ENCODE measurements at regions not wholly inside any gene's neighbourhood (a gene's known extent, or its start where the extent isn't known, plus 50 kb on each side); places are given as distances from the start of the nearest gene placed in this dataset.
A peak's percentile ranks its signal among the peaks of the same experiment; 100 is the strongest.

- Histone ChIP-seq H3K18ac (ENCODE audit: low read depth, low read length) (peak overlapping the region; percentile 46; the same call in 1 of the 2 replicates), H2AFZ (replicated peaks; ENCODE audit: low read length, poor library complexity) (no peak overlapping the region), H3K23ac (ENCODE audit: low read depth, low read length) (no peak overlapping the region), H3K14ac (replicated peaks; ENCODE audit: low read depth, low read length) (no peak overlapping the region), H4K91ac (ENCODE audit: insufficient read depth, low read depth, low read length) (no peak overlapping the region), H3K4me2 (ENCODE audit: low read depth, low read length) (no peak overlapping the region), H4K5ac (ENCODE audit: low read depth, low read length) (no peak overlapping the region), H2BK15ac (ENCODE audit: low read depth, low read length) (no peak overlapping the region), H3K4ac (ENCODE audit: low read depth, low read length) (no peak overlapping the region), H4K20me1 (ENCODE audit: insufficient read depth, low read length) (no peaks in the 10 kb centered on the region), H3K9me1 (ENCODE audit: insufficient read depth, low read length) (no peaks in the 10 kb centered on the region), H3K9me3 (ENCODE audit: control insufficient read depth, insufficient read depth, low read length) (peaks cover 4% of the 10 kb centered on the region; the same call in 1 of the 2 replicates), H3K56ac (ENCODE audit: extremely low read depth, insufficient read depth, low read length) (no peak overlapping the region), H2BK20ac (ENCODE audit: low read depth, low read length) (no peak overlapping the region), H2AK9ac (replicated peaks; ENCODE audit: low read depth, low read length, poor library complexity) (no peak overlapping the region), H3K4me1 (ENCODE audit: control insufficient read depth, insufficient read depth, low read length) (no peaks in the 10 kb centered on the region; the same call in 1 of the 2 replicates), H3K79me1 (ENCODE audit: low read depth in 1 of 2, low read length in 2 of 2) (no peaks in the 10 kb centered on the region), H3K9ac (ENCODE audit: low read depth, low read length) (no peak overlapping the region), H3K36me3 (ENCODE audit: control insufficient read depth, insufficient read depth, low read length) (no peaks in the 10 kb centered on the region), H2BK5ac (ENCODE audit: low read depth, low read length, poor library complexity, severe bottlenecking) (peak overlapping the region; percentile 60), H4K8ac (ENCODE audit: low read depth in 2 of 2, low read length in 2 of 2) (no peak overlapping the region), H3K27ac (ENCODE audit: insufficient read depth, low read length) (no peak overlapping the region; the same call in 1 of the 2 replicates), H2BK120ac (ENCODE audit: low read depth, low read length) (no peak overlapping the region), H3K4me3 (ENCODE audit: insufficient read depth, low read depth, low read length) (no peak overlapping the region), H3K27me3 (ENCODE audit: control insufficient read depth, insufficient read depth, low read length) (no peaks in the 10 kb centered on the region), H2AK5ac (ENCODE audit: low read depth, low read length) (no peak overlapping the region)
- dilution Hi-C loops (cut with HindIII; ENCODE audit: low sequenced_read_pairs, unreplicated experiment) (no loop called here), intact Hi-C loops (cut with micrococcal nuclease) (no loop called here), in situ Hi-C loops (cut with MboI; ENCODE audit: low sequenced_read_pairs) (no loop called here)
- TF ChIP-seq, protein P1, sequence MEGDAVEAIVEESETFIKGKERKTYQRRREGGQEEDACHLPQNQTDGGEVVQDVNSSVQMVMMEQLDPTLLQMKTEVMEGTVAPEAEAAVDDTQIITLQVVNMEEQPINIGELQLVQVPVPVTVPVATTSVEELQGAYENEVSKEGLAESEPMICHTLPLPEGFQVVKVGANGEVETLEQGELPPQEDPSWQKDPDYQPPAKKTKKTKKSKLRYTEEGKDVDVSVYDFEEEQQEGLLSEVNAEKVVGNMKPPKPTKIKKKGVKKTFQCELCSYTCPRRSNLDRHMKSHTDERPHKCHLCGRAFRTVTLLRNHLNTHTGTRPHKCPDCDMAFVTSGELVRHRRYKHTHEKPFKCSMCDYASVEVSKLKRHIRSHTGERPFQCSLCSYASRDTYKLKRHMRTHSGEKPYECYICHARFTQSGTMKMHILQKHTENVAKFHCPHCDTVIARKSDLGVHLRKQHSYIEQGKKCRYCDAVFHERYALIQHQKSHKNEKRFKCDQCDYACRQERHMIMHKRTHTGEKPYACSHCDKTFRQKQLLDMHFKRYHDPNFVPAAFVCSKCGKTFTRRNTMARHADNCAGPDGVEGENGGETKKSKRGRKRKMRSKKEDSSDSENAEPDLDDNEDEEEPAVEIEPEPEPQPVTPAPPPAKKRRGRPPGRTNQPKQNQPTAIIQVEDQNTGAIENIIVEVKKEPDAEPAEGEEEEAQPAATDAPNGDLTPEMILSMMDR (conservative IDR thresholded peaks at IDR 0.05; ENCODE audit: low read depth, low read length): no peak
- TF ChIP-seq POLR2A (IDR thresholded peaks at IDR 0.05; ENCODE audit: low read depth, low read length): no peak
- no peak for TF ChIP-seq NFE2L2 (IDR thresholded peaks at IDR 0.05; ENCODE audit: low read depth, low read length)
- no peak for TF ChIP-seq SMC3 (IDR thresholded peaks at IDR 0.05; ENCODE audit: low read depth, low read length)
- TF ChIP-seq RCOR1 (IDR thresholded peaks at IDR 0.05; ENCODE audit: insufficient replicate concordance, low read length): no peak
- TF ChIP-seq FOS (IDR thresholded peaks at IDR 0.05; ENCODE audit: low read depth, low read length): no peak
- no peak for TF ChIP-seq MAZ (IDR thresholded peaks at IDR 0.05; ENCODE audit: borderline replicate concordance, low read depth, low read length)
- TF ChIP-seq USF2 (IDR thresholded peaks at IDR 0.05; ENCODE audit: low read depth, low read length): no peak
- no peak for TF ChIP-seq CHD1 (IDR thresholded peaks at IDR 0.05; ENCODE audit: low read depth, low read length)
- no peak for TF ChIP-seq MXI1 (IDR thresholded peaks at IDR 0.05; ENCODE audit: borderline replicate concordance, low read depth, low read length)
- TF ChIP-seq MAFK (IDR thresholded peaks at IDR 0.05; ENCODE audit: low read depth, low read length): no peak
- no peak for TF ChIP-seq RAD21 (IDR thresholded peaks at IDR 0.05; ENCODE audit: low read length)
- no peak for TF ChIP-seq ELK1 (IDR thresholded peaks at IDR 0.05; ENCODE audit: borderline replicate concordance, low read depth, low read length)
- no peak for TF ChIP-seq RFX5 (IDR thresholded peaks at IDR 0.05; ENCODE audit: low read depth, low read length)
- no peak for TF ChIP-seq BHLHE40 (IDR thresholded peaks at IDR 0.05; ENCODE audit: low read depth, low read length)
- TF ChIP-seq CEBPB (IDR thresholded peaks at IDR 0.05; ENCODE audit: low read depth, low read length): no peak
- DNase-seq (peak; percentile 82), ATAC-seq (ENCODE audit: low read depth) (peak; percentile 91)
- POLR2A ChIA-PET (ENCODE audit: unreplicated experiment): no interaction called here
- no TSS peak for BruUV-seq (replicated peaks)
- CTCF ChIA-PET: no interaction called here
Measured at GRCh38 chrX:10296576-10296975, 139.8 kb downstream of the CLCN4 start.

Measured in IMR-90 (cell line).